ENCODE measurements at regions not wholly inside any gene's neighbourhood (a gene's known extent, or its start where the extent isn't known, plus 50 kb on each side); places are given as distances from the start of the nearest gene placed in this dataset.

GRCh38 chr13:82879921-82880320, 1002.4 kb downstream of the SLITRK1 start:
- no peak for TF ChIP-seq CTCF (IDR thresholded peaks at IDR 0.05)
- DNase-seq (ENCODE audit: low spot score) (no peak), ATAC-seq (ENCODE audit: low FRiP score) (no peak)

GRCh38 chr13:82878536-82878935, 1003.7 kb downstream of the SLITRK1 start:
- TF ChIP-seq CTCF (IDR thresholded peaks at IDR 0.05) = no peak
- DNase-seq (ENCODE audit: low spot score) = no peak
- no peak for ATAC-seq (ENCODE audit: low FRiP score)

GRCh38 chr13:82867284-82867683, 1015.0 kb downstream of the SLITRK1 start:
- DNase-seq (ENCODE audit: low spot score) = no peak
- TF ChIP-seq CTCF (IDR thresholded peaks at IDR 0.05) = no peak
- no peak for ATAC-seq (ENCODE audit: low FRiP score)

- DNase-seq (ENCODE audit: low spot score) (no peak), ATAC-seq (ENCODE audit: low FRiP score) (no peak)
- no peak for TF ChIP-seq CTCF (IDR thresholded peaks at IDR 0.05)
Observed at GRCh38 chr13:82850644-82851043, 1031.6 kb downstream of the SLITRK1 start.

- ATAC-seq (ENCODE audit: low FRiP score) = no peak
- no peak for TF ChIP-seq CTCF (IDR thresholded peaks at IDR 0.05)
- no peak for DNase-seq (ENCODE audit: low spot score)
Observed at GRCh38 chr13:82848766-82849165, 1033.5 kb downstream of the SLITRK1 start.

- no peak for ATAC-seq (ENCODE audit: low FRiP score)
- TF ChIP-seq CTCF (IDR thresholded peaks at IDR 0.05) = no peak
Observed at GRCh38 chr13:82847595-82847994, 1034.7 kb downstream of the SLITRK1 start.

GRCh38 chr13:82833923-82834322, 1048.4 kb downstream of the SLITRK1 start:
- DNase-seq (ENCODE audit: low spot score) = no peak
- no peak for ATAC-seq (ENCODE audit: low FRiP score)

More at GRCh38 chr13:82847595-82847994, 1034.7 kb downstream of the SLITRK1 start:
- DNase-seq (ENCODE audit: low spot score) = no peak

More at GRCh38 chr13:82833923-82834322, 1048.4 kb downstream of the SLITRK1 start:
- TF ChIP-seq CTCF (IDR thresholded peaks at IDR 0.05) = no peak

All from omental fat pad (tissue), 3 donors.